Fibroblast of skin of left quadriceps (primary cell): ENCODE measurements at regions not wholly inside any gene's neighbourhood (a gene's known extent, or its start where the extent isn't known, plus 50 kb on each side); places are given as distances from the start of the nearest gene placed in this dataset.

Experiments used
- DNase-seq, 2 experiments: peaks; one replicate each; pipeline ENCODE4 v3.0.0-alpha.2; 2013; ENCODE audit warnings: low read depth in 2 of 2

GRCh38 chr1:86229405-86229975, 72.9 kb upstream of the COL24A1 start:
- DNase-seq, result no peak

GRCh38 chr1:86228546-86228945, 72.0 kb upstream of the COL24A1 start:
- DNase-seq, result no peak

GRCh38 chr1:86227026-86227425, 70.5 kb upstream of the COL24A1 start:
- DNase-seq, result no peak

- DNase-seq, result no peak
These were observed 69.6 kb upstream of the COL24A1 start for GRCh38 chr1:86226204-86226603.

- DNase-seq, result no peak
These were observed 68.2 kb upstream of the COL24A1 start for GRCh38 chr1:86224651-86225310.

- DNase-seq, result no peak
These were observed 62.3 kb upstream of the COL24A1 start for GRCh38 chr1:86218859-86219258.

GRCh38 chr1:86214605-86215004, 58.0 kb upstream of the COL24A1 start:
- no peak for DNase-seq

GRCh38 chr1:86209346-86209745, 52.8 kb upstream of the COL24A1 start:
- DNase-seq, result no peak

- peak; percentile 86 for DNase-seq
These were observed 50.8 kb upstream of the COL24A1 start for GRCh38 chr1:86207323-86207722.
